GM13976 (cell line): ENCODE measurements at regions not wholly inside any gene's neighbourhood (a gene's known extent, or its start where the extent isn't known, plus 50 kb on each side); places are given as distances from the start of the nearest gene placed in this dataset.
A peak's percentile ranks its signal among the peaks of the same experiment; 100 is the strongest.

ENCODE experiments used
- DNase-seq: peaks from one replicate; pipeline ENCODE4 v3.0.0; 2012; ENCODE audit warnings: low spot score
- CTCF ChIP-seq: IDR thresholded peaks from 2 replicates; pipeline ENCODE4 v1.5.1; 2012; ENCODE audit warnings: borderline replicate concordance, mild to moderate bottlenecking; ENCODE audit not compliant: insufficient read depth; ENCODE audit errors: extremely low read depth, missing control alignments, control extremely low read depth
- in situ Hi-C: fragments of 300-500 bp; cut with MboI; formaldehyde crosslinking; loops from one replicate; pipeline ENCODE4 v1.12.0; 2022; ENCODE audit warnings: low sequenced_read_pairs, mixed read lengths, inconsistent platforms; ENCODE audit not compliant: unreplicated experiment

DNA sequence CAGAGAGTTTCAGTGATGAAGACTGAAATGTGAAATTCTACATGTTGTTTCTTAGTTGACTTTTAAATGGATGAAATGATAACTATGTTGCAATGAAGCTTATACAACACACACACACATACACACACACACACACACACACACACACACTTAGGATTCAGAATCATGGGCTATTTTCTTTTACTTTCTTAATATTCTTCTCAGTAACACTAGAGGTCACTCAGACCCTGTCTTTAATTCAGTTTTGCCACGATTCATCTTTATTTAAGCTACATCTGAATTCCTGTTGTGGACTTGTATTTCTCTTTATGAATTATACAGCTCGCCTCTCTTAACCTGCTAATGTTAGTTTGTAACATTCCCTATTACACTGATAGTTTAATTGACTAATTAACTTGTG, 109.6 kb upstream of the GOT2 start:
- DNase-seq = peak; percentile 42
- peak; percentile 6 for TF ChIP-seq CTCF
- in situ Hi-C loops = no loop called here

GRCh38 chr16:58842746-58843145, 108.6 kb upstream of the GOT2 start:
- no peak for DNase-seq
- in situ Hi-C loops = no loop called here
- no peak for TF ChIP-seq CTCF

DNA sequence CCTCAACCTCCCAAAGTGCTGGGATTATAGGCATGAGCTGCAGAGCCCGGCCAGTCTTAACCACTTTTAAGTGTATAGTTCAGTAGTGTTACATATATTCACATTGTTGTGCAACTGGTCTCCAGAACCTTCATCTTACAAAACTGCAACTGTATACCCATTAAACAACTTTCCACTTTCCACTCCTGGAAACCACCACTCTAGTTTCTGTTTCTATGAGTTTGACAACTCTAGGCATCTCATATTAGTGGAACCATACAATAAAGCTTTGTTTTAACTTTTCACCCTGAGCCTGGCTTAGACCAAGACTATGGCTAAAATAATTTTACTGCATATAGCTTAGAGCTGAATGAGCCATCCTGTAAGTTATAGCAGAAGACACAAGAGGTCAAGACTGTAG, 108.0 kb upstream of the GOT2 start:
- in situ Hi-C loops = no loop called here
- no peak for TF ChIP-seq CTCF
- no peak for DNase-seq

- in situ Hi-C loops = no loop called here
- no peak for DNase-seq
- no peak for TF ChIP-seq CTCF
These were observed 103.8 kb upstream of the GOT2 start for GRCh38 chr16:58837950-58838349.

DNA sequence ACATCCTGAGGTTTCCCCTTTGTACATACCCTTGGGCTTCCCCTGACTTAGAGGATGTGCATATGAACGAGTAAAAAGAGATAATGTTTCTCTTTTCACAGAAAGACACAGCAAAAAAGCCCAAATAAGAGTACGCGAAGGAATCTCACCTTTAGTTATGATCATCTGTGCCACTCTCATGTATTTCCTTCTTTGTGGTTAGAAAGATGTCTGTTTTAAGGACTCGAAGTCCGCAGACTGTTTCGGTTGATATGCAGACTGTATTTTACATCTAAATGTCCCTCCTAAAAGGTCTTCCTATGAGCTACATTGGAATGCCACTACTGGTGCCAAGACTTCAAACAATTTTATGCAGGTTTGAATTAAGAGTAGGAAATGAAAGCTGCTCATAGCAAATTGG, 102.3 kb upstream of the GOT2 start:
- in situ Hi-C loops = no loop called here
- no peak for TF ChIP-seq CTCF
- no peak for DNase-seq

- no peak for DNase-seq
- in situ Hi-C loops = no loop called here
- no peak for TF ChIP-seq CTCF
These were observed 98.3 kb upstream of the GOT2 start for GRCh38 chr16:58832386-58832895.

DNA sequence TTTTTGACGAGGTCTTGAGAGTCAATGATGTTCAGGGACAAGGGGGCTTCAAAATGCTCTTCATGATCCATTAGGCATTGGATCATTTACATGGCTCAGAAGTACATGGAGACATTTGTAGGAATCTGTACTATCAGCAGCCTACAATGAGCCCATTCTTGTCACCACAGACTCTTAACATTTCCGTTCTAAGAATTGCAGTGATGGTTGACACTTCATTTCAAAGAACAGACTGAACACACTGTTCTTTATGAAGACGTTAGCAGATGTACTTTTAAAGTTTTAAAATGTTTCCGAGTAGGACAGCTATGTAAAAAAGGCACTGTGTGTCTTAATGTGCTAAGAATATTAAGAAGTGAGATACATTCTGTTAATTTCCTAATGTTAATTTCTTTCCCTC, 97.3 kb upstream of the GOT2 start:
- DNase-seq = no peak
- TF ChIP-seq CTCF = no peak
- in situ Hi-C loops = no loop called here
